ENCODE measurements at regions not wholly inside any gene's neighbourhood (a gene's known extent, or its start where the extent isn't known, plus 50 kb on each side); places are given as distances from the start of the nearest gene placed in this dataset.

- no peak for DNase-seq (ENCODE audit: low read depth)
Observed at GRCh38 chr1:170271430-170272161, 125.8 kb downstream of the NTMT2 start.

GRCh38 chr1:170273291-170274130, 127.8 kb downstream of the NTMT2 start:
- DNase-seq (ENCODE audit: low read depth), result no peak

- no peak for DNase-seq (ENCODE audit: low read depth)
Observed at GRCh38 chr1:170274131-170274501, 128.4 kb downstream of the NTMT2 start.

GRCh38 chr1:170277985-170278384, 132.2 kb downstream of the NTMT2 start:
- DNase-seq (ENCODE audit: low read depth), result no peak

GRCh38 chr1:170284016-170284415, 138.3 kb downstream of the NTMT2 start:
- no peak for DNase-seq (ENCODE audit: low read depth)

GRCh38 chr1:170284512-170284911, 138.8 kb downstream of the NTMT2 start:
- DNase-seq (ENCODE audit: low read depth), result no peak

GRCh38 chr1:170284951-170285350, 139.2 kb downstream of the NTMT2 start:
- no peak for DNase-seq (ENCODE audit: low read depth)

GRCh38 chr1:170288155-170288554, 142.4 kb downstream of the NTMT2 start:
- DNase-seq (ENCODE audit: low read depth), result no peak

- peak; percentile 9 for DNase-seq (ENCODE audit: low read depth)
Observed at GRCh38 chr1:170290276-170290675, 144.5 kb downstream of the NTMT2 start.

- DNase-seq (ENCODE audit: low read depth), result no peak
Observed at GRCh38 chr1:170290991-170291390, 145.2 kb downstream of the NTMT2 start.

- no peak for DNase-seq (ENCODE audit: low read depth)
Observed at GRCh38 chr1:170291516-170291915, 145.8 kb downstream of the NTMT2 start.

- DNase-seq (ENCODE audit: low read depth), result no peak
Observed at GRCh38 chr1:170296211-170296610, 150.5 kb downstream of the NTMT2 start.

- no peak for DNase-seq (ENCODE audit: low read depth)
Observed at GRCh38 chr1:170296642-170297041, 150.9 kb downstream of the NTMT2 start.

GRCh38 chr1:170301596-170301995, 155.8 kb downstream of the NTMT2 start:
- no peak for DNase-seq (ENCODE audit: low read depth)

- DNase-seq (ENCODE audit: low read depth), result no peak
Observed at GRCh38 chr1:170303034-170303433, 157.3 kb downstream of the NTMT2 start.

GRCh38 chr1:170305777-170306512, 160.2 kb downstream of the NTMT2 start:
- DNase-seq (ENCODE audit: low read depth), result no peak

GRCh38 chr1:170306513-170306910, 160.8 kb downstream of the NTMT2 start:
- DNase-seq (ENCODE audit: low read depth), result no peak

GRCh38 chr1:170306948-170307347, 161.2 kb downstream of the NTMT2 start:
- DNase-seq (ENCODE audit: low read depth), result no peak

GRCh38 chr1:170307426-170307825, 161.7 kb downstream of the NTMT2 start:
- DNase-seq (ENCODE audit: low read depth), result no peak

- peak; percentile 75 for DNase-seq (ENCODE audit: low read depth)
Observed at GRCh38 chr1:170309389-170310013, 163.7 kb downstream of the NTMT2 start.

- no peak for DNase-seq (ENCODE audit: low read depth)
Observed at GRCh38 chr1:170310014-170310405, 164.3 kb downstream of the NTMT2 start.

GRCh38 chr1:170310951-170311350, 165.2 kb downstream of the NTMT2 start:
- DNase-seq (ENCODE audit: low read depth), result no peak
